Testis (tissue), 2 donors: ENCODE measurements at regions not wholly inside any gene's neighbourhood (a gene's known extent, or its start where the extent isn't known, plus 50 kb on each side); places are given as distances from the start of the nearest gene placed in this dataset.

ENCODE experiments used
- DNase-seq: peaks from one replicate; pipeline ENCODE4 v3.0.0-alpha.2; 2019
- H3K27ac ChIP-seq, 2 donors: fragments of 200-600 bp; sonication (generic); one replicate each; pipeline ENCODE4 v1.5.1; 2019
- H3K27me3 ChIP-seq: fragments of 200-600 bp; sonication (generic); one replicate; pipeline ENCODE4 v1.5.1; 2019
- H3K36me3 ChIP-seq: fragments of 200-600 bp; sonication (generic); one replicate; pipeline ENCODE4 v1.5.1; 2017; ENCODE audit warnings: low read depth; ENCODE audit errors: missing control alignments
- H3K4me1 ChIP-seq: fragments of 200-600 bp; sonication (generic); one replicate; pipeline ENCODE4 v1.5.1; 2019
- H3K4me3 ChIP-seq, 2 donors: fragments of 200-600 bp; sonication (generic); one replicate each; pipeline ENCODE4 v1.5.1; 2017 to 2019
- H3K9me3 ChIP-seq: fragments of 200-600 bp; sonication (generic); one replicate; pipeline ENCODE4 v1.5.1; 2017
- CTCF ChIP-seq, 3 experiments: fragments of 450-650 bp in 2 of 3; fragments of 200-600 bp in 1 of 3; sonication (generic) in 1 of 3; IDR thresholded peaks; one replicate each; pipeline ENCODE4 v1.5.1; 2016 to 2019; ENCODE audit warnings: antibody characterized with exemption in 3 of 3, mild to moderate bottlenecking in 2 of 3, moderate library complexity in 1 of 3
- POLR2A ChIP-seq: fragments of 450-650 bp; IDR thresholded peaks from one replicate; pipeline ENCODE4 v1.6.1; 2017; ENCODE audit warnings: antibody characterized with exemption, mild to moderate bottlenecking, moderate library complexity
- WGBS, 2 donors: methylation state at CpG; one replicate each; pipeline ENCODE4 v1.1.5; 2018; 5-methylcytosine and 5-hydroxymethylcytosine counted together
- intact Hi-C: fragments of 100-400 bp; cut with DNase I; formaldehyde crosslinking; loops from one replicate; pipeline ENCODE4 v1.15.1; 2023; ENCODE audit warnings: low total_unique reads

GRCh38 chr16:14375132-14375491, 254.9 kb downstream of the PARN start:
- no peak overlapping the region for H3K4me3 ChIP-seq
- 95 to 98% methylated on average over 8 of the region's 8 CpGs for WGBS, 2 donors
- DNase-seq, result no peak

GRCh38 chr16:14374451-14375131, 255.5 kb downstream of the PARN start:
- no peaks in the 10 kb centered on the region for H3K4me1 ChIP-seq
- no peak for TF ChIP-seq POLR2A
- TF ChIP-seq CTCF (IDR thresholded peaks at IDR 0.05), result no peak
- no peaks in the 10 kb centered on the region for H3K9me3 ChIP-seq
- no peak overlapping the region for H3K27ac ChIP-seq
- no peaks in the 10 kb centered on the region for H3K36me3 ChIP-seq
- 86 to 98% methylated on average over 7 to 11 of the region's 11 CpGs for WGBS, 2 donors
- no peak overlapping the region for H3K4me3 ChIP-seq
- H3K27me3 ChIP-seq, result no peaks in the 10 kb centered on the region
- no peak for DNase-seq
- intact Hi-C loops, result no loop called here

More at GRCh38 chr16:14375132-14375491, 254.9 kb downstream of the PARN start:
- Histone ChIP-seq H3K27ac (no peak overlapping the region), H3K36me3 (no peaks in the 10 kb centered on the region), H3K4me1 (no peaks in the 10 kb centered on the region), H3K9me3 (no peaks in the 10 kb centered on the region), H3K27me3 (no peaks in the 10 kb centered on the region)
- intact Hi-C loops, result no loop called here
- TF ChIP-seq CTCF (IDR thresholded peaks at IDR 0.05), result no peak
- TF ChIP-seq POLR2A, result no peak

GRCh38 chr16:14373896-14374295, 256.2 kb downstream of the PARN start:
- TF ChIP-seq POLR2A (no peak), CTCF (IDR thresholded peaks at IDR 0.05) (no peak)
- H3K27me3 ChIP-seq, result no peaks in the 10 kb centered on the region
- H3K9me3 ChIP-seq, result no peaks in the 10 kb centered on the region
- no peak for DNase-seq
- intact Hi-C loops, result no loop called here
- H3K36me3 ChIP-seq, result no peaks in the 10 kb centered on the region
- no peaks in the 10 kb centered on the region for H3K4me1 ChIP-seq
- 94 to 96% methylated on average over 6 to 10 of the region's 10 CpGs for WGBS, 2 donors
- no peak overlapping the region for H3K27ac ChIP-seq
- no peak overlapping the region for H3K4me3 ChIP-seq

- Histone ChIP-seq H3K27me3 (no peaks in the 10 kb centered on the region), H3K9me3 (no peaks in the 10 kb centered on the region), H3K4me3 (no peak overlapping the region), H3K4me1 (no peaks in the 10 kb centered on the region), H3K27ac (no peak overlapping the region), H3K36me3 (no peaks in the 10 kb centered on the region)
- WGBS, 2 donors, result 86 to 93% methylated on average over 1 to 13 of the region's 13 CpGs
- no peak for DNase-seq
- TF ChIP-seq CTCF (IDR thresholded peaks at IDR 0.05), result no peak
- no peak for TF ChIP-seq POLR2A
- intact Hi-C loops, result no loop called here
Observed at GRCh38 chr16:14373406-14373805, 256.7 kb downstream of the PARN start.

GRCh38 chr16:14372471-14372870, 257.6 kb downstream of the PARN start:
- Histone ChIP-seq H3K36me3 (no peaks in the 10 kb centered on the region), H3K9me3 (no peaks in the 10 kb centered on the region), H3K27ac (no peak overlapping the region), H3K27me3 (no peaks in the 10 kb centered on the region), H3K4me3 (no peak overlapping the region), H3K4me1 (no peaks in the 10 kb centered on the region)
- intact Hi-C loops, result no loop called here
- WGBS, 2 donors, result 78 to 80% methylated on average over 9 to 10 of the region's 10 CpGs
- TF ChIP-seq CTCF (IDR thresholded peaks at IDR 0.05) (no peak), POLR2A (no peak)
- DNase-seq, result no peak
